BE2C (cell line): ENCODE measurements at regions not wholly inside any gene's neighbourhood (a gene's known extent, or its start where the extent isn't known, plus 50 kb on each side); places are given as distances from the start of the nearest gene placed in this dataset.

Source experiments
- DNase-seq: peaks from one replicate; pipeline ENCODE4 v3.0.0-alpha.2; 2020
- H3K27me3 ChIP-seq: fragments of 250-450 bp; sonication (Bioruptor Pico); 2 replicates; pipeline ENCODE4 v1.5.1; 2020; ENCODE audit warnings: mild to moderate bottlenecking
- H3K36me3 ChIP-seq: fragments of 250-450 bp; sonication (Bioruptor Pico); 2 replicates; pipeline ENCODE4 v1.5.1; 2020; ENCODE audit warnings: mild to moderate bottlenecking
- H3K4me1 ChIP-seq: fragments of 250-450 bp; sonication (Bioruptor Pico); 2 replicates; pipeline ENCODE4 v1.5.1; 2020
- H3K4me3 ChIP-seq: 2 replicates; pipeline ENCODE4 v1.5.1; 2011; ENCODE audit warnings: low read depth, low read length
- H3K9me3 ChIP-seq: fragments of 250-450 bp; sonication (Bioruptor Pico); 2 replicates; pipeline ENCODE4 v1.5.1; 2020
- CTCF ChIP-seq: IDR thresholded peaks from 2 replicates; pipeline ENCODE4 v1.5.1; 2012; ENCODE audit warnings: mild to moderate bottlenecking, low read depth, low read length

- Histone ChIP-seq H3K27me3 (no peaks in the 10 kb centered on the region), H3K9me3 (no peaks in the 10 kb centered on the region), H3K4me3 (no peak overlapping the region), H3K4me1 (no peaks in the 10 kb centered on the region), H3K36me3 (no peaks in the 10 kb centered on the region)
- DNase-seq: no peak
- TF ChIP-seq CTCF: no peak
These were observed 52.6 kb upstream of the ATP10B start for GRCh38 chr5:160904591-160904990.

GRCh38 chr5:160903551-160903950, 51.5 kb upstream of the ATP10B start:
- no peaks in the 10 kb centered on the region for H3K36me3 ChIP-seq
- TF ChIP-seq CTCF: no peak
- H3K4me1 ChIP-seq: no peaks in the 10 kb centered on the region
- no peaks in the 10 kb centered on the region for H3K27me3 ChIP-seq
- no peaks in the 10 kb centered on the region for H3K9me3 ChIP-seq
- H3K4me3 ChIP-seq: no peak overlapping the region
- DNase-seq: no peak

- H3K9me3 ChIP-seq: no peaks in the 10 kb centered on the region
- H3K27me3 ChIP-seq: no peaks in the 10 kb centered on the region
- no peak for TF ChIP-seq CTCF
- no peaks in the 10 kb centered on the region for H3K4me1 ChIP-seq
- no peaks in the 10 kb centered on the region for H3K36me3 ChIP-seq
- DNase-seq: no peak
- no peak overlapping the region for H3K4me3 ChIP-seq
These were observed 51.1 kb upstream of the ATP10B start for GRCh38 chr5:160903076-160903475.
